OCI-LY7 (cell line): ENCODE measurements at regions not wholly inside any gene's neighbourhood (a gene's known extent, or its start where the extent isn't known, plus 50 kb on each side); places are given as distances from the start of the nearest gene placed in this dataset.

Source experiments
- BruUV-seq: library from RNA; stranded (reverse); fragments of 400-500 nt; replicated peaks from 2 replicates; lab custom pipeline; 2021; lab: Mats Ljungman, UMichigan
- CTCF ChIA-PET: fragments of 300-600 bp; sonication (Branson Sonifier 250); formaldehyde crosslinking; loops from one replicate; lab custom pipeline; 2022; ENCODE audit warnings: antibody characterized with exemption; ENCODE audit not compliant: unreplicated experiment; lab: Charles Lee
- POLR2A ChIA-PET: fragments of 300-600 bp; sonication (Branson Sonifier 250); formaldehyde crosslinking; loops from one replicate; lab custom pipeline; 2022; ENCODE audit warnings: antibody characterized with exemption; lab: Charles Lee
- DNase-seq: peaks from one replicate; pipeline ENCODE4 v3.0.0-alpha.2; 2015; ENCODE audit warnings: low spot score
- H2AFZ ChIP-seq: fragments of 200-600 bp; sonication (generic), shearing (Covaris generic); 2 replicates; pipeline ENCODE4 v1.6.1; 2014; ENCODE audit warnings: mild to moderate bottlenecking, antibody characterized with exemption, low read length, moderate library complexity
- H3K27ac ChIP-seq: fragments of 200-600 bp; sonication (generic); 2 replicates; pipeline ENCODE4 v1.5.1; 2014; ENCODE audit warnings: mixed run types, low read depth, mild to moderate bottlenecking, moderate library complexity, low read length, inconsistent platforms; ENCODE audit not compliant: poor library complexity, severe bottlenecking
- H3K36me3 ChIP-seq: fragments of 200-600 bp; sonication (generic); 2 replicates; pipeline ENCODE4 v1.6.1; 2014; ENCODE audit warnings: mild to moderate bottlenecking, antibody characterized with exemption, low read length, moderate library complexity, mixed read lengths; ENCODE audit not compliant: insufficient read depth
- H3K4me1 ChIP-seq: fragments of 200-600 bp; sonication (generic); 2 replicates; pipeline ENCODE4 v1.5.1; 2014; ENCODE audit warnings: mild to moderate bottlenecking, low read length; ENCODE audit not compliant: insufficient read depth, poor library complexity, severe bottlenecking
- H3K4me2 ChIP-seq: fragments of 200-600 bp; sonication (generic); 2 replicates; pipeline ENCODE4 v1.6.1; 2014; ENCODE audit warnings: mild to moderate bottlenecking, low read length
- H3K4me3 ChIP-seq: fragments of 200-600 bp; sonication (generic); 2 replicates; pipeline ENCODE4 v1.5.1; 2014; ENCODE audit warnings: mild to moderate bottlenecking, low read depth, low read length; ENCODE audit not compliant: poor library complexity, severe bottlenecking
- H3K79me2 ChIP-seq: fragments of 200-600 bp; sonication (generic); 2 replicates; pipeline ENCODE4 v1.6.1; 2016; ENCODE audit warnings: low read depth, mild to moderate bottlenecking, low read length, moderate library complexity, mixed read lengths; ENCODE audit not compliant: insufficient read depth
- H3K9me2 ChIP-seq: fragments of 200-600 bp; sonication (generic); 2 replicates; pipeline ENCODE4 v1.6.1; 2016; ENCODE audit warnings: mild to moderate bottlenecking, low read length, mixed read lengths; ENCODE audit not compliant: insufficient read depth
- H3K9me3 ChIP-seq: fragments of 200-600 bp; sonication (generic); 2 replicates; pipeline ENCODE4 v1.6.1; 2014; ENCODE audit warnings: mild to moderate bottlenecking, mixed run types, low read length, mixed read lengths
- H4K20me1 ChIP-seq: fragments of 200-600 bp; sonication (generic); 2 replicates; pipeline ENCODE4 v1.6.1; 2014; ENCODE audit warnings: mild to moderate bottlenecking, antibody characterized with exemption, low read length, moderate library complexity, mixed read lengths; ENCODE audit not compliant: insufficient read depth
- CTCF ChIP-seq: fragments of 200-600 bp; sonication (generic); conservative IDR thresholded peaks from 2 replicates; pipeline ENCODE4 v1.5.1; 2014; ENCODE audit warnings: mild to moderate bottlenecking, antibody characterized with exemption, low read length, moderate library complexity, mixed read lengths
- EZH2phosphoT487 ChIP-seq: fragments of 200-600 bp; sonication (generic); IDR thresholded peaks from 2 replicates; pipeline ENCODE4 v1.6.1; 2018; ENCODE audit warnings: low read depth, borderline replicate concordance, mild to moderate bottlenecking, mixed run types, antibody characterized with exemption, low read length, moderate library complexity, mixed read lengths
- intact Hi-C: fragments of 100-400 bp; cut with micrococcal nuclease; formaldehyde crosslinking; loops from one replicate; pipeline ENCODE4 v1.10.0; 2022; ENCODE audit not compliant: unreplicated experiment

GRCh38 chr4:135731682-135732081 lies 1530.1 kb upstream of the PABPC4L start:
- no peaks in the 10 kb centered on the region for H3K9me3 ChIP-seq
- H3K4me3 ChIP-seq, result no peak overlapping the region
- BruUV-seq, result no TSS peak
- intact Hi-C loops, result no loop called here
- no peaks in the 10 kb centered on the region for H4K20me1 ChIP-seq
- CTCF ChIA-PET, result no interaction called here
- no peaks in the 10 kb centered on the region for H3K36me3 ChIP-seq
- DNase-seq, result no peak
- no peak overlapping the region for H3K27ac ChIP-seq
- no peak for TF ChIP-seq CTCF
- no peak for TF ChIP-seq EZH2phosphoT487
- no peaks in the 10 kb centered on the region for H3K79me2 ChIP-seq
- no peaks in the 10 kb centered on the region for H3K9me2 ChIP-seq
- H2AFZ ChIP-seq, result no peak overlapping the region
- H3K4me1 ChIP-seq, result no peaks in the 10 kb centered on the region
- POLR2A ChIA-PET, result no interaction called here
- H3K4me2 ChIP-seq, result no peak overlapping the region

- H3K4me2 ChIP-seq, result no peak overlapping the region
- H3K27ac ChIP-seq, result no peak overlapping the region
- H3K4me1 ChIP-seq, result no peaks in the 10 kb centered on the region
- no peak overlapping the region for H2AFZ ChIP-seq
- H4K20me1 ChIP-seq, result no peaks in the 10 kb centered on the region
- POLR2A ChIA-PET, result interaction anchor here (0.7 kb wide), 1 partner anchor 23 kb away, joined by 3 read pairs; no protein-coding TSS in a partner anchor
- no TSS peak for BruUV-seq
- H3K4me3 ChIP-seq, result no peak overlapping the region
- H3K9me2 ChIP-seq, result no peaks in the 10 kb centered on the region
- H3K9me3 ChIP-seq, result no peaks in the 10 kb centered on the region
- no peaks in the 10 kb centered on the region for H3K79me2 ChIP-seq
- intact Hi-C loops, result no loop called here
- no peaks in the 10 kb centered on the region for H3K36me3 ChIP-seq
- CTCF ChIA-PET, result no interaction called here
- no peak for DNase-seq
- TF ChIP-seq CTCF (no peak), EZH2phosphoT487 (no peak)
Observed at GRCh38 chr4:135724421-135724820, 1522.8 kb upstream of the PABPC4L start.

GRCh38 chr4:135718019-135718418 lies 1516.4 kb upstream of the PABPC4L start:
- Histone ChIP-seq H3K9me3 (no peaks in the 10 kb centered on the region), H3K4me3 (no peak overlapping the region), H3K4me1 (no peaks in the 10 kb centered on the region), H3K36me3 (no peaks in the 10 kb centered on the region), H2AFZ (no peak overlapping the region), H3K27ac (no peak overlapping the region), H4K20me1 (no peaks in the 10 kb centered on the region), H3K79me2 (no peaks in the 10 kb centered on the region), H3K9me2 (no peaks in the 10 kb centered on the region), H3K4me2 (no peak overlapping the region)
- POLR2A ChIA-PET, result interaction anchor here (0.6 to 0.9 kb wide), 2 partner anchors 467 to 557 kb away, joined by 3 read pairs; no protein-coding TSS in a partner anchor
- no TSS peak for BruUV-seq
- CTCF ChIA-PET, result no interaction called here
- TF ChIP-seq CTCF (no peak), EZH2phosphoT487 (no peak)
- DNase-seq, result no peak
- intact Hi-C loops, result no loop called here
